Activated CD4-positive, alpha-beta T cell treated with anti-CD3 and anti-CD28 coated beads, Interleukin-2, amount 10 ng/mL, durations not matched to agents 24 days and 14 days (primary cell): ENCODE measurements at regions not wholly inside any gene's neighbourhood (a gene's known extent, or its start where the extent isn't known, plus 50 kb on each side); places are given as distances from the start of the nearest gene placed in this dataset.
"Not testable (repeated sequence)": the region's sequence is repeated elsewhere in the genome, so short reads cannot be mapped to it uniquely, and the experiment has no call there.

Experiments used
- DNase-seq: peaks from one replicate; pipeline ENCODE4 v3.0.0; 2022
- H3K27ac Mint-ChIP-seq: one replicate; pipeline ENCODE4 v1.8.0; 2022; ENCODE audit warnings: mild to moderate bottlenecking, mixed read lengths
- H3K27me3 Mint-ChIP-seq: one replicate; pipeline ENCODE4 v1.8.0; 2022; ENCODE audit warnings: mixed read lengths
- H3K36me3 Mint-ChIP-seq: one replicate; pipeline ENCODE4 v1.8.0; 2022; ENCODE audit warnings: low read depth, mild to moderate bottlenecking, mixed read lengths
- H3K4me1 Mint-ChIP-seq: one replicate; pipeline ENCODE4 v1.8.0; 2021; ENCODE audit warnings: mixed read lengths
- H3K4me3 Mint-ChIP-seq: one replicate; pipeline ENCODE4 v1.8.0; 2022; ENCODE audit warnings: mild to moderate bottlenecking, moderate library complexity, mixed read lengths
- H3K9me3 Mint-ChIP-seq: one replicate; pipeline ENCODE4 v1.8.0; 2021; ENCODE audit warnings: mixed read lengths
- intact Hi-C: fragments of 100-400 bp; cut with micrococcal nuclease; formaldehyde crosslinking; loops from one replicate; pipeline ENCODE4 v1.15.1; 2023

- peaks cover 7% of the 10 kb centered on the region for H3K27me3 Mint-ChIP-seq
- no peaks in the 10 kb centered on the region for H3K4me1 Mint-ChIP-seq
These were observed 159.7 kb downstream of the MEX3B start for GRCh38 chr15:81886080-81886479.

GRCh38 chr15:81885135-81885534 lies 160.7 kb downstream of the MEX3B start:
- Mint-ChIP-seq H3K27ac (no peak overlapping the region), H3K36me3 (no peaks in the 10 kb centered on the region), H3K27me3 (peaks cover 7% of the 10 kb centered on the region), H3K4me1 (no peaks in the 10 kb centered on the region), H3K9me3 (no peaks in the 10 kb centered on the region), H3K4me3 (no peak overlapping the region)
- intact Hi-C loops, result no loop called here
- no peak for DNase-seq

More at GRCh38 chr15:81886080-81886479, 159.7 kb downstream of the MEX3B start:
- Mint-ChIP-seq H3K9me3 (no peaks in the 10 kb centered on the region), H3K4me3 (no peak overlapping the region), H3K36me3 (no peaks in the 10 kb centered on the region), H3K27ac (no peak overlapping the region)
- intact Hi-C loops, result no loop called here
- no peak for DNase-seq

GRCh38 chr15:81882504-81882903 lies 163.3 kb downstream of the MEX3B start:
- intact Hi-C loops, result no loop called here
- Mint-ChIP-seq H3K27ac (no peak overlapping the region), H3K4me1 (no peaks in the 10 kb centered on the region), H3K27me3 (peaks cover 7% of the 10 kb centered on the region), H3K36me3 (no peaks in the 10 kb centered on the region), H3K9me3 (no peaks in the 10 kb centered on the region), H3K4me3 (no peak overlapping the region)
- DNase-seq, result no peak

- Mint-ChIP-seq H3K27me3 (peaks cover 7% of the 10 kb centered on the region), H3K4me1 (no peaks in the 10 kb centered on the region), H3K27ac (no peak overlapping the region), H3K36me3 (no peaks in the 10 kb centered on the region), H3K4me3 (no peak overlapping the region), H3K9me3 (no peaks in the 10 kb centered on the region)
- DNase-seq, result no peak
- intact Hi-C loops, result no loop called here
These were observed 165.0 kb downstream of the MEX3B start for GRCh38 chr15:81880833-81881232.

- no peak for DNase-seq
- intact Hi-C loops, result no loop called here
- Mint-ChIP-seq H3K9me3 (no peaks in the 10 kb centered on the region), H3K4me1 (no peaks in the 10 kb centered on the region), H3K4me3 (no peak overlapping the region), H3K27me3 (peaks cover 7% of the 10 kb centered on the region), H3K27ac (no peak overlapping the region), H3K36me3 (no peaks in the 10 kb centered on the region)
These were observed 165.5 kb downstream of the MEX3B start for GRCh38 chr15:81880314-81880713.

GRCh38 chr15:81875717-81876116 lies 170.1 kb downstream of the MEX3B start:
- H3K4me3 Mint-ChIP-seq, H3K27ac Mint-ChIP-seq, DNase-seq, H3K27me3 Mint-ChIP-seq, H3K36me3 Mint-ChIP-seq, H3K4me1 Mint-ChIP-seq, H3K9me3 Mint-ChIP-seq, intact Hi-C loops: not testable (repeated sequence)

GRCh38 chr15:81870746-81871106 lies 175.1 kb downstream of the MEX3B start:
- intact Hi-C loops, H3K4me1 Mint-ChIP-seq, H3K27me3 Mint-ChIP-seq, H3K4me3 Mint-ChIP-seq, H3K36me3 Mint-ChIP-seq, DNase-seq, H3K27ac Mint-ChIP-seq, H3K9me3 Mint-ChIP-seq: not testable (repeated sequence)

GRCh38 chr15:81870062-81870745 lies 175.6 kb downstream of the MEX3B start:
- H3K27me3 Mint-ChIP-seq, H3K36me3 Mint-ChIP-seq, intact Hi-C loops, H3K9me3 Mint-ChIP-seq, H3K27ac Mint-ChIP-seq, H3K4me1 Mint-ChIP-seq, DNase-seq, H3K4me3 Mint-ChIP-seq: not testable (repeated sequence)

GRCh38 chr15:81869161-81869954 lies 176.5 kb downstream of the MEX3B start:
- Mint-ChIP-seq H3K4me1 (no peaks in the 10 kb centered on the region), H3K27ac (no peak overlapping the region), H3K27me3 (no peaks in the 10 kb centered on the region), H3K4me3 (no peak overlapping the region), H3K9me3 (no peaks in the 10 kb centered on the region), H3K36me3 (no peaks in the 10 kb centered on the region)
- no peak for DNase-seq
- intact Hi-C loops, result no loop called here

GRCh38 chr15:81865850-81866537 lies 179.8 kb downstream of the MEX3B start:
- H3K4me1 Mint-ChIP-seq, result no peaks in the 10 kb centered on the region

GRCh38 chr15:81863162-81863561 lies 182.7 kb downstream of the MEX3B start:
- no peaks in the 10 kb centered on the region for H3K27me3 Mint-ChIP-seq
- H3K36me3 Mint-ChIP-seq, result no peaks in the 10 kb centered on the region
- no peaks in the 10 kb centered on the region for H3K9me3 Mint-ChIP-seq
- H3K27ac Mint-ChIP-seq, result no peak overlapping the region
- DNase-seq, result no peak
- no peaks in the 10 kb centered on the region for H3K4me1 Mint-ChIP-seq
- intact Hi-C loops, result no loop called here
- H3K4me3 Mint-ChIP-seq, result no peak overlapping the region

More at GRCh38 chr15:81865850-81866537, 179.8 kb downstream of the MEX3B start:
- H3K27ac Mint-ChIP-seq, result no peak overlapping the region
- intact Hi-C loops, result no loop called here
- no peaks in the 10 kb centered on the region for H3K36me3 Mint-ChIP-seq
- H3K27me3 Mint-ChIP-seq, result no peaks in the 10 kb centered on the region
- no peaks in the 10 kb centered on the region for H3K9me3 Mint-ChIP-seq
- DNase-seq, result no peak
- H3K4me3 Mint-ChIP-seq, result no peak overlapping the region

- Mint-ChIP-seq H3K27me3 (no peaks in the 10 kb centered on the region), H3K4me1 (no peaks in the 10 kb centered on the region), H3K9me3 (no peaks in the 10 kb centered on the region), H3K27ac (no peak overlapping the region), H3K4me3 (no peak overlapping the region), H3K36me3 (no peaks in the 10 kb centered on the region)
- DNase-seq, result no peak
- intact Hi-C loops, result no loop called here
These were observed 185.9 kb downstream of the MEX3B start for GRCh38 chr15:81859737-81860516.

GRCh38 chr15:81858586-81858985 lies 187.2 kb downstream of the MEX3B start:
- Mint-ChIP-seq H3K27me3 (no peaks in the 10 kb centered on the region), H3K4me3 (no peak overlapping the region), H3K36me3 (no peaks in the 10 kb centered on the region), H3K27ac (no peak overlapping the region), H3K9me3 (no peaks in the 10 kb centered on the region), H3K4me1 (no peaks in the 10 kb centered on the region)
- intact Hi-C loops, result no loop called here
- no peak for DNase-seq

- DNase-seq, result no peak
- no peak overlapping the region for H3K27ac Mint-ChIP-seq
- H3K4me3 Mint-ChIP-seq, result no peak overlapping the region
- no peaks in the 10 kb centered on the region for H3K9me3 Mint-ChIP-seq
- H3K36me3 Mint-ChIP-seq, result no peaks in the 10 kb centered on the region
- no peaks in the 10 kb centered on the region for H3K4me1 Mint-ChIP-seq
- intact Hi-C loops, result no loop called here
- H3K27me3 Mint-ChIP-seq, result no peaks in the 10 kb centered on the region
These were observed 187.7 kb downstream of the MEX3B start for GRCh38 chr15:81858136-81858535.
